SH-SY5Y (cell line): ENCODE measurements at regions not wholly inside any gene's neighbourhood (a gene's known extent, or its start where the extent isn't known, plus 50 kb on each side); places are given as distances from the start of the nearest gene placed in this dataset.

Experiments
- GATA2 ChIP-seq: IDR thresholded peaks from 2 replicates; pipeline ENCODE4 v1.6.1; 2011; ENCODE audit warnings: mild to moderate bottlenecking, low read depth, low read length
- GATA3 ChIP-seq: IDR thresholded peaks from 2 replicates; pipeline ENCODE4 v1.6.1; 2011; ENCODE audit warnings: low read depth, mild to moderate bottlenecking, low read length, moderate library complexity

- no peak for TF ChIP-seq GATA3
- no peak for TF ChIP-seq GATA2
Measured at GRCh38 chr13:108376308-108376707, 106.8 kb downstream of the TNFSF13B start.
